BLaER1 (cell line): ENCODE measurements at regions not wholly inside any gene's neighbourhood (a gene's known extent, or its start where the extent isn't known, plus 50 kb on each side); places are given as distances from the start of the nearest gene placed in this dataset.

Experiments used
- H3K27ac ChIP-seq: shearing (Covaris generic); formaldehyde crosslinking; 2 replicates; pipeline ENCODE4 v1.8.1; 2022
- H3K27me3 ChIP-seq: shearing (Covaris generic); formaldehyde crosslinking; 2 replicates; pipeline ENCODE4 v1.8.1; 2022
- H3K36me3 ChIP-seq: shearing (Covaris generic); formaldehyde crosslinking; 2 replicates; pipeline ENCODE4 v1.8.1; 2022
- H3K4me1 ChIP-seq: shearing (Covaris generic); formaldehyde crosslinking; 2 replicates; pipeline ENCODE4 v1.8.1; 2022
- H3K4me2 ChIP-seq: shearing (Covaris generic); formaldehyde crosslinking; 2 replicates; pipeline ENCODE4 v1.8.1; 2022
- H3K4me3 ChIP-seq: shearing (Covaris generic); formaldehyde crosslinking; 2 replicates; pipeline ENCODE4 v1.8.1; 2022
- H3K9ac ChIP-seq: shearing (Covaris generic); formaldehyde crosslinking; 2 replicates; pipeline ENCODE4 v1.8.1; 2022
- H3K9me3 ChIP-seq: shearing (Covaris generic); formaldehyde crosslinking; 2 replicates; pipeline ENCODE4 v1.8.1; 2022
- H4K20me1 ChIP-seq: shearing (Covaris generic); formaldehyde crosslinking; 2 replicates; pipeline ENCODE4 v1.8.1; 2022
- Cebpa-rat ChIP-seq: shearing (Covaris generic); IDR thresholded peaks from 2 replicates; pipeline ENCODE4 v1.8.1; 2022

DNA sequence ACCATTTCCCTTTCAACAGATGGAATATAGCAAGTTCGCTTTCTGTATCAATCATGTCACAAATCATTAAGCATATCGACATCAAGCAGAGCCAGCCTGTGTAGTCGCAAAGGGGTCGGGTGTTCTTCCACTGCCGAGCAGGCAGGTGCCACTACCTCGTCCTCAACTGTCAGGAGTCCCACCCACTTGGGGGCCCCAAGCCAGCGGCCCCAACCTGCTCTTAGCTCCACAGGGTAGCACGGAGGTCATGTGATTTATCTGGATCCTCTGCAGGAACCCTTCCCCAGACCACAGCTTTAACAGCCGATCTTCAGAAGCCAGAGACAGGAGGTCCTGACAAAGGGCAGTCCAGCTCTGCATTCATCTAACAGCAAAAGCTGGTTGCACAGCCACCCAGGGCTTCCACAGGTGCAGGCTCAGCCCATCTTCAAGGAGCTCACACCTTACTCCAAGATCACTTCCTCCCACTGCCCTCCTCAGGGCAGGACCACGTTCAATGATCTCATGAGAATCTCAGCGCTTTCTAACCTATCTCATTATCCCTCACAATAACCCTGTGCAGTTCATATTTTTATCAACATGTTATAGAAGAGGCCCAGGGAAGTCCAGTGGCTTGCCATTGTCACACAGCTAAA lies 110.2 kb downstream of the TRIM29 start:
- TF ChIP-seq Cebpa-rat, result no peak
- no peak overlapping the region for H3K4me2 ChIP-seq
- H3K27me3 ChIP-seq, result peaks cover 14% of the 10 kb centered on the region
- H3K4me1 ChIP-seq, result peaks cover 5% of the 10 kb centered on the region; the same call in 1 of the 2 replicates
- H4K20me1 ChIP-seq, result no peaks in the 10 kb centered on the region
- H3K9ac ChIP-seq, result no peak overlapping the region
- H3K4me3 ChIP-seq, result no peak overlapping the region
- H3K36me3 ChIP-seq, result no peaks in the 10 kb centered on the region
- peaks cover 6% of the 10 kb centered on the region; the same call in 1 of the 2 replicates for H3K9me3 ChIP-seq
- H3K27ac ChIP-seq, result no peak overlapping the region

DNA sequence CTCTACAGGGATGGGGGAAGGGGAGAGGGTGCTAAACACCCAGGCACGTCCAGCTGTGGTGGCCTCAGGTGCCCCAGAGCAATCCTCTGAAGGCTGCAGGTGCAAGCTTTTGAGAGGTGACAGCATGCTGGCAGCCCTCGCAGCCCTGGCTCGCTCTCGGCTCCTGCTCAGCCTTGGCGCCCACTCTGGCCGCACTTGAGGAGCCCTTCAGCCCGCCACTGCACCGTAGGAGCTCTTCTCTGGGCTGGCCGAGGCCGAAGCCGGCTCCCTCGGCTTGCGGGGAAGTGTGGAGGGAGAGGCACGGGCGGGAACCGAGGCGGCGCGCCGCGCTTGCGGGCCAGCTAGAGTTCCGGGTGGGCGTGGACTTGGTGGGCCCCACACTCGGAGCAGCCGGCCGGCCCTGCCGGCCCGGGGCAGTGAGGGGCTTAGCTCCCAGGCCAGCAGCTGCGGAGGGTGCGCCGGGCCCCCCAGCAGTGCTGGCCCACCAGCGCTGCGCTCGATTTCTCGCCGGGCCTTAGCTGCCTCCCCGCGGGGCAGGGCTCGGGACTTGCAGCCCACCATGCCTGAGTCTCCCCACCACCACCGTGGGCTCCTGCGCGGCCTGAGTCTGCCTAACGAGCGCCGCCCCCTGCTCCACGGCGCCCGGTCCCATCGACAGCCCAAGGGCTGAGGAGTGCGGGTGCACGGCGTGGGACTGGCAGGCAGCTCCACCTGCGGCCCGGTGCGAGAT lies 112.1 kb downstream of the TRIM29 start:
- H3K36me3 ChIP-seq, result no peaks in the 10 kb centered on the region
- no peak for TF ChIP-seq Cebpa-rat
- no peaks in the 10 kb centered on the region for H4K20me1 ChIP-seq
- peaks cover 14% of the 10 kb centered on the region for H3K27me3 ChIP-seq
- H3K27ac ChIP-seq, result no peak overlapping the region
- no peak overlapping the region for H3K4me3 ChIP-seq
- H3K4me1 ChIP-seq, result peaks cover 5% of the 10 kb centered on the region; the same call in 1 of the 2 replicates
- peaks cover 6% of the 10 kb centered on the region; the same call in 1 of the 2 replicates for H3K9me3 ChIP-seq
- no peak overlapping the region for H3K9ac ChIP-seq
- no peak overlapping the region for H3K4me2 ChIP-seq

DNA sequence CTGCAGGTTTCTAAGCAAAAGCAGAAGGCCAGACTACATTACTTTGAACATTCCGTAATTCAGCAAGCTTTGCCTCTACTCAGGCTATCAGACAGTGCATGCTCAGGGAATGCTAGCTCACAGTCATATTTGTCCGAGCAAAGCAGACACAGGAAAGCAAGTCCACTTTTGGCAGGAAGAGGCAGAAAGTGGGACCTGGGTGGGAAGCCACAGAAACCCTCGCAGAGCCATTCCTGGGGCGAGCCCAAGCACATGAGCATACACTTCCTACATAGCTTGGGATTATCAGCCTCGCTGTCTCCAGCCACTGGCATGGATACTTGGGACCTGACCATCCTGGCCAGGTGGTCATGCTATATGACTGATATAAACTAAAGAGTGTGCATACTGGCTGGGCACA lies 113.3 kb downstream of the TRIM29 start:
- Histone ChIP-seq H3K9me3 (peaks cover 6% of the 10 kb centered on the region; the same call in 1 of the 2 replicates), H3K36me3 (no peaks in the 10 kb centered on the region), H3K27me3 (peaks cover 14% of the 10 kb centered on the region), H4K20me1 (no peaks in the 10 kb centered on the region), H3K9ac (no peak overlapping the region), H3K4me3 (no peak overlapping the region), H3K27ac (no peak overlapping the region), H3K4me2 (no peak overlapping the region), H3K4me1 (peaks cover 5% of the 10 kb centered on the region; the same call in 1 of the 2 replicates)
- no peak for TF ChIP-seq Cebpa-rat

DNA sequence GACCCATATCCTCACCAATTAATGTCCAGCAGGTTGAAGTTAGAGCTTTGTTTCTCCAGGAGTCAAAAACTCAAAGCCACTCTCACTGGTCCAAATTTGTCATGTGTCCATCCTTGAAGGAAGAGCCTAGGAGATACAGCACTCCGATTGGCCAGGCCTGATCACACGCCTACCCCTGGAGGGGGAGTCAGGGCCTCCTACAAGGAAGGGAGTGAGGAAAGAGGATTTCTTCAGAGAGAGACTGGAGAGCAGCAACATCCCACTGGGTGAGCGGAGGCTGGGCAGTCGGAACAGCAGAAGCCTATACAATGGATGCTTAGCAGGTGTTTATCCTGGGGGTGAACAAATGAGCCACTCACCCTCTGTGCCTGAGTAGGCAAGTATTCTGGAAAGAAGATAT lies 113.9 kb downstream of the TRIM29 start:
- no peak overlapping the region for H3K27ac ChIP-seq
- peaks cover 5% of the 10 kb centered on the region; the same call in 1 of the 2 replicates for H3K4me1 ChIP-seq
- H4K20me1 ChIP-seq, result no peaks in the 10 kb centered on the region
- peaks cover 6% of the 10 kb centered on the region; the same call in 1 of the 2 replicates for H3K9me3 ChIP-seq
- H3K27me3 ChIP-seq, result peaks cover 14% of the 10 kb centered on the region
- H3K36me3 ChIP-seq, result no peaks in the 10 kb centered on the region
- H3K4me2 ChIP-seq, result no peak overlapping the region
- H3K9ac ChIP-seq, result no peak overlapping the region
- no peak overlapping the region for H3K4me3 ChIP-seq
- TF ChIP-seq Cebpa-rat, result no peak

- no peak for TF ChIP-seq Cebpa-rat
- Histone ChIP-seq H3K27me3 (peaks cover 14% of the 10 kb centered on the region), H3K9ac (no peak overlapping the region), H3K27ac (no peak overlapping the region), H3K4me3 (no peak overlapping the region), H3K4me1 (peaks cover 5% of the 10 kb centered on the region; the same call in 1 of the 2 replicates), H3K36me3 (no peaks in the 10 kb centered on the region), H4K20me1 (no peaks in the 10 kb centered on the region), H3K9me3 (peaks cover 6% of the 10 kb centered on the region; the same call in 1 of the 2 replicates), H3K4me2 (no peak overlapping the region)
Observed at GRCh38 chr11:120023551-120023950, 114.4 kb downstream of the TRIM29 start.

DNA sequence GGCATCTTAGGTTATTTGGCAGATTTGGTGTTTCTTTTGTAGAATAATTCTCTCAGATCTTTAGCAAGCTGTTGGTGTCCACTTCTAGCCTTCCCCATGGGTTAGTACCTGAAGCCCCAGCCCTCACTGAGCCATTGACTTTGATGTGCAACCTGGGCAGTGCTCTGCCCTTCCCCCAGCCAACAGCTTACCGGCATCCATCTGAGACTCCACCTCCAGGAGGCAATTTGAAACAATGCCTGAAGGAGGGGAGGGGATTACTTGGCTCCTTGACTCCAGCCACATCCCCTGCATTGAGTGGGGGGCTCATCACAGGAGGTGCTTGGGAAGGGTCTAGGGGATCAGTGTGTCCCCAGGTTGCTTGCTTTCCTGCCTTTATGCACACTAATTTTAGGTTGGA lies 114.8 kb downstream of the TRIM29 start:
- Histone ChIP-seq H3K4me2 (no peak overlapping the region), H4K20me1 (no peaks in the 10 kb centered on the region), H3K27me3 (peaks cover 14% of the 10 kb centered on the region), H3K36me3 (no peaks in the 10 kb centered on the region), H3K9me3 (peaks cover 6% of the 10 kb centered on the region; the same call in 1 of the 2 replicates), H3K9ac (no peak overlapping the region), H3K4me1 (peaks cover 5% of the 10 kb centered on the region; the same call in 1 of the 2 replicates), H3K27ac (no peak overlapping the region), H3K4me3 (no peak overlapping the region)
- no peak for TF ChIP-seq Cebpa-rat

GRCh38 chr11:120022617-120023016 lies 115.3 kb downstream of the TRIM29 start:
- no peaks in the 10 kb centered on the region for H4K20me1 ChIP-seq
- no peaks in the 10 kb centered on the region for H3K36me3 ChIP-seq
- H3K9ac ChIP-seq, result no peak overlapping the region
- H3K27me3 ChIP-seq, result peaks cover 9% of the 10 kb centered on the region
- H3K4me1 ChIP-seq, result peaks cover 6% of the 10 kb centered on the region
- no peak overlapping the region for H3K27ac ChIP-seq
- H3K9me3 ChIP-seq, result peaks cover 6% of the 10 kb centered on the region; the same call in 1 of the 2 replicates
- H3K4me3 ChIP-seq, result no peak overlapping the region
- H3K4me2 ChIP-seq, result no peak overlapping the region
- no peak for TF ChIP-seq Cebpa-rat

DNA sequence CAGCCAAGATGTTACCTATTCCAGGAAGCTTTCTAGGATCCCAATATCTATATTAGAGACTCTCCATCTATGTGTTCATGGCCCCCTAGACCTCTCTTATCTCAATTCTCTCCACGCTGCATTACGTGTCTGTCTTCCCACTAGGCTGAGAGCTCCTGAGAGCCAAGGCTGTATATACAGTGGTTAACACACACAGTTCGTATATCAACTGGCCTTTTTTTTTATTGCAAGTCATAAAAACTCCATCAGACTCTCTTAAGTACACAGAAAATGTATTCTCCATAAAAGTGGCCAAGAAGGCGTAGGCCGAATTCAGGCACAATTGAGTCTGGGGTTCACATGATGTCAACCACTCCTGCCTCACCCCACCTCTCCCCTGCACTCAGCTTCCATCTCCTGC lies 115.9 kb downstream of the TRIM29 start:
- Histone ChIP-seq H3K27ac (no peak overlapping the region), H4K20me1 (no peaks in the 10 kb centered on the region), H3K27me3 (peaks cover 3% of the 10 kb centered on the region), H3K9ac (no peak overlapping the region), H3K36me3 (no peaks in the 10 kb centered on the region), H3K9me3 (peaks cover 6% of the 10 kb centered on the region; the same call in 1 of the 2 replicates), H3K4me1 (peaks cover 10% of the 10 kb centered on the region), H3K4me3 (no peak overlapping the region), H3K4me2 (no peak overlapping the region)
- no peak for TF ChIP-seq Cebpa-rat

- Histone ChIP-seq H3K4me3 (no peak overlapping the region), H3K27ac (no peak overlapping the region), H3K4me1 (peaks cover 11% of the 10 kb centered on the region), H3K36me3 (no peaks in the 10 kb centered on the region), H3K9me3 (peaks cover 6% of the 10 kb centered on the region; the same call in 1 of the 2 replicates), H4K20me1 (no peaks in the 10 kb centered on the region), H3K9ac (no peak overlapping the region), H3K27me3 (no peaks in the 10 kb centered on the region), H3K4me2 (no peak overlapping the region)
- TF ChIP-seq Cebpa-rat, result no peak
Observed at GRCh38 chr11:120021391-120021953, 116.4 kb downstream of the TRIM29 start.

GRCh38 chr11:120020981-120021380 lies 116.9 kb downstream of the TRIM29 start:
- Histone ChIP-seq H3K9me3 (peaks cover 3% of the 10 kb centered on the region; the same call in 1 of the 2 replicates), H3K4me1 (peaks cover 11% of the 10 kb centered on the region), H3K4me2 (no peak overlapping the region), H3K36me3 (no peaks in the 10 kb centered on the region), H4K20me1 (no peaks in the 10 kb centered on the region), H3K4me3 (no peak overlapping the region), H3K27ac (no peak overlapping the region), H3K9ac (no peak overlapping the region), H3K27me3 (no peaks in the 10 kb centered on the region)
- TF ChIP-seq Cebpa-rat, result no peak
